WTC11 (cell line): ENCODE measurements at regions not wholly inside any gene's neighbourhood (a gene's known extent, or its start where the extent isn't known, plus 50 kb on each side); places are given as distances from the start of the nearest gene placed in this dataset.

Experiments
- CREM ChIP-seq: sonication (generic); formaldehyde crosslinking; IDR thresholded peaks from 2 replicates; pipeline ENCODE4 v1.8.1; 2022; ENCODE audit warnings: mild to moderate bottlenecking, missing genetic modification reagents, moderate library complexity
- MXD4 ChIP-seq: fragments of 250-450 bp; sonication (Bioruptor Pico); IDR thresholded peaks from 2 replicates; pipeline ENCODE4 v1.8.0; 2021; ENCODE audit warnings: mild to moderate bottlenecking, moderate library complexity, borderline replicate concordance
- NFE2L1 ChIP-seq: sonication (generic); formaldehyde crosslinking; IDR thresholded peaks from 2 replicates; pipeline ENCODE4 v1.8.1; 2023; ENCODE audit warnings: missing genetic modification reagents
- NFYB ChIP-seq: sonication (generic); formaldehyde crosslinking; conservative IDR thresholded peaks from 2 replicates; pipeline ENCODE4 v1.8.0; 2022; ENCODE audit warnings: low read depth, missing genetic modification reagents
- ZBTB21 ChIP-seq: sonication (generic); formaldehyde crosslinking; IDR thresholded peaks from 2 replicates; pipeline ENCODE4 v1.8.1; 2023; ENCODE audit warnings: mild to moderate bottlenecking, missing genetic modification reagents, borderline replicate concordance
- TF ChIP-seq, protein P1 (sequence below): sonication (generic); formaldehyde crosslinking; IDR thresholded peaks from 2 replicates; pipeline ENCODE4 v1.8.1; 2022; ENCODE audit warnings: low read depth, mild to moderate bottlenecking, moderate library complexity, missing genetic modification reagents, borderline replicate concordance
- TF ChIP-seq, protein P2 (sequence below): sonication (generic); formaldehyde crosslinking; IDR thresholded peaks from 2 replicates; pipeline ENCODE4 v1.8.1; 2023; ENCODE audit warnings: mild to moderate bottlenecking, missing genetic modification reagents, moderate library complexity
- TF ChIP-seq, protein P3 (sequence below): fragments of 200-600 bp; IDR thresholded peaks from 2 replicates; pipeline ENCODE4 v1.8.0; 2022; ENCODE audit warnings: antibody characterized with exemption
- TF ChIP-seq, protein P4 (sequence below): sonication (generic); formaldehyde crosslinking; IDR thresholded peaks from 2 replicates; pipeline ENCODE4 v1.8.0; 2022; ENCODE audit warnings: mild to moderate bottlenecking, missing genetic modification reagents
- TF ChIP-seq, protein P5 (sequence below): sonication (generic); formaldehyde crosslinking; IDR thresholded peaks from 2 replicates; pipeline ENCODE4 v1.8.0; 2022; ENCODE audit warnings: mild to moderate bottlenecking, missing genetic modification reagents

DNA sequence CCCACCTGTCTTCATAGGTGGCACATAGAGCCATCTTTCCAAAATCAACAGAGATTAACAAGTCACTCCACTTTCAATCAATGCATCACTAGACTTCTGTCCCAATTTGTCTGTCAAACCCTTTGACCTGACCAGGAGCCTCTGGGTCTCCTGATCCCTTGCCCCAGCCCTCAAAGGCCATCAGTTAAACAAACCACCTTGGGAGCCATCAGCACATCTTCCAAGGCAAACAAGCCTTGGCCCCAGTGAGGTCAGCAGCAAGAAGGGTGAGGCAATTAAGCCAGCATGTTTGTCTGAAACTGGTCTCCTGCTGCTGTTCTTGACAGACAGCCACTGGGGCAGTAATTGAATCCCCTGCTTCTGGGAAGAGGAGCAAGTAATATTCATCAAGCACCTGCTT is 742.8 kb upstream of the TBX3 start:
- TF ChIP-seq, protein P1, sequence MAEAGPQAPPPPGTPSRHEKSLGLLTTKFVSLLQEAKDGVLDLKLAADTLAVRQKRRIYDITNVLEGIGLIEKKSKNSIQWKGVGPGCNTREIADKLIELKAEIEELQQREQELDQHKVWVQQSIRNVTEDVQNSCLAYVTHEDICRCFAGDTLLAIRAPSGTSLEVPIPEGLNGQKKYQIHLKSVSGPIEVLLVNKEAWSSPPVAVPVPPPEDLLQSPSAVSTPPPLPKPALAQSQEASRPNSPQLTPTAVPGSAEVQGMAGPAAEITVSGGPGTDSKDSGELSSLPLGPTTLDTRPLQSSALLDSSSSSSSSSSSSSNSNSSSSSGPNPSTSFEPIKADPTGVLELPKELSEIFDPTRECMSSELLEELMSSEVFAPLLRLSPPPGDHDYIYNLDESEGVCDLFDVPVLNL, result no peak
- TF ChIP-seq, protein P2, sequence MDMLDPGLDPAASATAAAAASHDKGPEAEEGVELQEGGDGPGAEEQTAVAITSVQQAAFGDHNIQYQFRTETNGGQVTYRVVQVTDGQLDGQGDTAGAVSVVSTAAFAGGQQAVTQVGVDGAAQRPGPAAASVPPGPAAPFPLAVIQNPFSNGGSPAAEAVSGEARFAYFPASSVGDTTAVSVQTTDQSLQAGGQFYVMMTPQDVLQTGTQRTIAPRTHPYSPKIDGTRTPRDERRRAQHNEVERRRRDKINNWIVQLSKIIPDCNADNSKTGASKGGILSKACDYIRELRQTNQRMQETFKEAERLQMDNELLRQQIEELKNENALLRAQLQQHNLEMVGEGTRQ (CRISPR knock-in tag), result no peak
- TF ChIP-seq, protein P3, sequence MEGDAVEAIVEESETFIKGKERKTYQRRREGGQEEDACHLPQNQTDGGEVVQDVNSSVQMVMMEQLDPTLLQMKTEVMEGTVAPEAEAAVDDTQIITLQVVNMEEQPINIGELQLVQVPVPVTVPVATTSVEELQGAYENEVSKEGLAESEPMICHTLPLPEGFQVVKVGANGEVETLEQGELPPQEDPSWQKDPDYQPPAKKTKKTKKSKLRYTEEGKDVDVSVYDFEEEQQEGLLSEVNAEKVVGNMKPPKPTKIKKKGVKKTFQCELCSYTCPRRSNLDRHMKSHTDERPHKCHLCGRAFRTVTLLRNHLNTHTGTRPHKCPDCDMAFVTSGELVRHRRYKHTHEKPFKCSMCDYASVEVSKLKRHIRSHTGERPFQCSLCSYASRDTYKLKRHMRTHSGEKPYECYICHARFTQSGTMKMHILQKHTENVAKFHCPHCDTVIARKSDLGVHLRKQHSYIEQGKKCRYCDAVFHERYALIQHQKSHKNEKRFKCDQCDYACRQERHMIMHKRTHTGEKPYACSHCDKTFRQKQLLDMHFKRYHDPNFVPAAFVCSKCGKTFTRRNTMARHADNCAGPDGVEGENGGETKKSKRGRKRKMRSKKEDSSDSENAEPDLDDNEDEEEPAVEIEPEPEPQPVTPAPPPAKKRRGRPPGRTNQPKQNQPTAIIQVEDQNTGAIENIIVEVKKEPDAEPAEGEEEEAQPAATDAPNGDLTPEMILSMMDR, result no peak
- TF ChIP-seq ZBTB21 (no peak), CREM (CRISPR knock-in tag) (no peak), MXD4 (no peak), NFE2L1 (CRISPR knock-in tag) (no peak), NFYB (CRISPR knock-in tag) (no peak)
- TF ChIP-seq, protein P4, sequence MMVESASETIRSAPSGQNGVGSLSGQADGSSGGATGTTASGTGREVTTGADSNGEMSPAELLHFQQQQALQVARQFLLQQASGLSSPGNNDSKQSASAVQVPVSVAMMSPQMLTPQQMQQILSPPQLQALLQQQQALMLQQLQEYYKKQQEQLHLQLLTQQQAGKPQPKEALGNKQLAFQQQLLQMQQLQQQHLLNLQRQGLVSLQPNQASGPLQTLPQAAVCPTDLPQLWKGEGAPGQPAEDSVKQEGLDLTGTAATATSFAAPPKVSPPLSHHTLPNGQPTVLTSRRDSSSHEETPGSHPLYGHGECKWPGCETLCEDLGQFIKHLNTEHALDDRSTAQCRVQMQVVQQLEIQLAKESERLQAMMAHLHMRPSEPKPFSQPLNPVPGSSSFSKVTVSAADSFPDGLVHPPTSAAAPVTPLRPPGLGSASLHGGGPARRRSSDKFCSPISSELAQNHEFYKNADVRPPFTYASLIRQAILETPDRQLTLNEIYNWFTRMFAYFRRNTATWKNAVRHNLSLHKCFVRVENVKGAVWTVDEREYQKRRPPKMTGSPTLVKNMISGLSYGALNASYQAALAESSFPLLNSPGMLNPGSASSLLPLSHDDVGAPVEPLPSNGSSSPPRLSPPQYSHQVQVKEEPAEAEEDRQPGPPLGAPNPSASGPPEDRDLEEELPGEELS (CRISPR knock-in tag), result no peak
- TF ChIP-seq, protein P5, sequence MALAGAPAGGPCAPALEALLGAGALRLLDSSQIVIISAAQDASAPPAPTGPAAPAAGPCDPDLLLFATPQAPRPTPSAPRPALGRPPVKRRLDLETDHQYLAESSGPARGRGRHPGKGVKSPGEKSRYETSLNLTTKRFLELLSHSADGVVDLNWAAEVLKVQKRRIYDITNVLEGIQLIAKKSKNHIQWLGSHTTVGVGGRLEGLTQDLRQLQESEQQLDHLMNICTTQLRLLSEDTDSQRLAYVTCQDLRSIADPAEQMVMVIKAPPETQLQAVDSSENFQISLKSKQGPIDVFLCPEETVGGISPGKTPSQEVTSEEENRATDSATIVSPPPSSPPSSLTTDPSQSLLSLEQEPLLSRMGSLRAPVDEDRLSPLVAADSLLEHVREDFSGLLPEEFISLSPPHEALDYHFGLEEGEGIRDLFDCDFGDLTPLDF (CRISPR knock-in tag), result no peak
